PC-3 (cell line): ENCODE measurements at regions not wholly inside any gene's neighbourhood (a gene's known extent, or its start where the extent isn't known, plus 50 kb on each side); places are given as distances from the start of the nearest gene placed in this dataset.

Source experiments
- ATAC-seq: fragments of 200-7000 bp; cut with Tn5 transposase; 2 replicates; pipeline ENCODE4 v1.9.1; 2020; ENCODE audit warnings: mild to moderate bottlenecking, moderate library complexity
- BruUV-seq: library from RNA; stranded (reverse); fragments of 400-500 nt; replicated peaks from 2 replicates; lab custom pipeline; 2021; lab: Mats Ljungman, UMichigan
- CTCF ChIA-PET: fragments of 300-600 bp; sonication (Branson Sonifier 250); formaldehyde crosslinking; loops from one replicate; lab custom pipeline; 2022; ENCODE audit warnings: antibody characterized with exemption; lab: Charles Lee
- POLR2A ChIA-PET: fragments of 300-600 bp; sonication (Branson Sonifier 250); formaldehyde crosslinking; loops from one replicate; lab custom pipeline; 2022; ENCODE audit warnings: antibody characterized with exemption; ENCODE audit not compliant: unreplicated experiment; lab: Charles Lee
- DNase-seq: peaks from one replicate; pipeline ENCODE4 v3.0.0-alpha.2; 2015
- H2AFZ ChIP-seq: fragments of 300-600 bp; sonication (generic); 2 replicates; pipeline ENCODE4 v1.6.0; 2016; ENCODE audit warnings: antibody characterized with exemption, low read length
- H3F3A ChIP-seq: fragments of 300-600 bp; sonication (generic); one replicate; pipeline ENCODE4 v1.6.0; 2017; ENCODE audit warnings: antibody characterized with exemption, low read length, control low read depth, mild to moderate bottlenecking; ENCODE audit not compliant: unreplicated experiment
- H3K27ac ChIP-seq: fragments of 300-600 bp; sonication (generic); 2 replicates; pipeline ENCODE4 v1.5.1; 2016; ENCODE audit warnings: mild to moderate bottlenecking, low read length
- H3K27me3 ChIP-seq: fragments of 300-600 bp; sonication (generic); 2 replicates; pipeline ENCODE4 v1.6.1; 2016; ENCODE audit warnings: low read length, mixed read lengths
- H3K36me3 ChIP-seq: fragments of 300-600 bp; sonication (generic); 2 replicates; pipeline ENCODE4 v1.6.1; 2016; ENCODE audit warnings: low read depth, mixed run types, low read length, mixed read lengths
- H3K4me1 ChIP-seq: fragments of 300-600 bp; sonication (generic); 2 replicates; pipeline ENCODE4 v1.5.1; 2016; ENCODE audit warnings: low read length; ENCODE audit not compliant: insufficient read depth
- H3K4me2 ChIP-seq: fragments of 300-600 bp; sonication (generic); 2 replicates; pipeline ENCODE4 v1.6.0; 2016; ENCODE audit warnings: low read length
- H3K4me3 ChIP-seq: fragments of 300-600 bp; sonication (generic); 2 replicates; pipeline ENCODE4 v1.5.1; 2016; ENCODE audit warnings: mild to moderate bottlenecking, low read length, mixed read lengths
- H3K79me2 ChIP-seq: fragments of 300-600 bp; sonication (generic); 2 replicates; pipeline ENCODE4 v1.6.1; 2017; ENCODE audit warnings: low read length, mixed read lengths
- H3K9ac ChIP-seq: fragments of 300-600 bp; sonication (generic); 2 replicates; pipeline ENCODE4 v1.6.0; 2016; ENCODE audit warnings: mild to moderate bottlenecking, low read length
- H3K9me2 ChIP-seq: fragments of 300-600 bp; sonication (generic); replicated peaks from 2 replicates; pipeline ENCODE4 v1.6.1; 2016; ENCODE audit warnings: mixed run types, low read length, mixed read lengths
- H3K9me3 ChIP-seq: fragments of 300-600 bp; sonication (generic); 2 replicates; pipeline ENCODE4 v1.6.1; 2016; ENCODE audit warnings: low read length, mixed read lengths
- H4K20me1 ChIP-seq: fragments of 300-600 bp; sonication (generic); 2 replicates; pipeline ENCODE4 v1.6.1; 2016; ENCODE audit warnings: low read length, mixed read lengths
- CTCF ChIP-seq: fragments of 300-600 bp; sonication (generic); conservative IDR thresholded peaks from 2 replicates; pipeline ENCODE4 v1.5.1; 2017; ENCODE audit warnings: antibody characterized with exemption, low read depth, mild to moderate bottlenecking, low read length
- EZH2 ChIP-seq: fragments of 300-600 bp; sonication (generic); IDR thresholded peaks from one replicate; pipeline ENCODE4 v1.6.1; 2017; ENCODE audit warnings: antibody characterized with exemption, mild to moderate bottlenecking, low read length; ENCODE audit not compliant: unreplicated experiment
- EZH2phosphoT487 ChIP-seq: fragments of 300-600 bp; sonication (generic); IDR thresholded peaks from 2 replicates; pipeline ENCODE4 v1.6.1; 2018; ENCODE audit warnings: mild to moderate bottlenecking, antibody characterized with exemption, low read length, borderline replicate concordance
- intact Hi-C: fragments of 100-400 bp; cut with micrococcal nuclease; formaldehyde crosslinking; loops from 2 replicates; pipeline ENCODE4 v1.9.0; 2023

DNA sequence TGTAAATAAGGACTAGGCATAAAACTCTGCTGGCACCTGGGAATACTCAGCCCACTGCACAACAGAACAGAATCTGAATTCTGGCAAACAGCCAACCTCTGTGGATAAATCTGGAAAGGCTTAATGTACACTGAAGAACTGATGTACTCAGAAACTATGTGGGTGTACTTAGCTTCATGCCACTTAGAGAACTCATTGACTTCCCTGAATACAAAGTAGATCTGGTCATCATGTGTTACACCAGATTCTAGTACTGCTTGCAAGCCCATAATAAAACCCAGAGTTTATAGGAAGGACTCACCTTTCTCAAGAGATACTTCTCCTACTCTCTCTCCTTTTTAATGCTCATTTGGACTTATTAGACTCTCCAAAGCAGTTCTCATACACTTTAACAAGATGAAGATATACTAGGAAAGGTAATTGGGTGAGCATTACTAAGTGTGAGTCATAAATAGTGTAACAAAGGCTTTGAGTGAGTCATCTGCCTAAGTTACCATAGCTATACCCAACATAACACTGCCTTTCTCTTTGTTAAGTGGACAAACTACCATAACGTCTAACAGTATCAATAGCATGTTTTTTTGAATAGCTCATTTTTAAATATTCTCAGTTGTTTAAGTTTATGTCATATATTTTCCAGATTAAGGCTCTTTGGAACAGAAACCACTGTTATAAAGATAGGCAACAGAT, 309.1 kb downstream of the MDFIC start:
- Histone ChIP-seq H3K4me3 (peak overlapping the region; percentile 20; the same call in 1 of the 2 replicates), H3K9me3 (no peaks in the 10 kb centered on the region), H2AFZ (peak overlapping the region; percentile 28; the same call in 1 of the 2 replicates), H3K4me2 (peak overlapping the region; percentile 72), H4K20me1 (no peaks in the 10 kb centered on the region), H3K79me2 (no peaks in the 10 kb centered on the region), H3K36me3 (no peaks in the 10 kb centered on the region), H3K27ac (peak overlapping the region; percentile 87), H3F3A (peaks cover 8% of the 10 kb centered on the region), H3K9me2 (no peaks in the 10 kb centered on the region), H3K9ac (peak overlapping the region; percentile 41), H3K4me1 (peaks cover 25% of the 10 kb centered on the region), H3K27me3 (no peaks in the 10 kb centered on the region)
- ChIA-PET CTCF (interaction anchor here (0.6 to 1.1 kb wide), 5 partner anchors 13 to 365 kb away, joined by 3 to 6 read pairs (median 4); no protein-coding TSS in a partner anchor), POLR2A (interaction anchor here (0.6 kb wide), 2 partner anchors 404 to 418 kb away, joined by 3 to 20 read pairs; no protein-coding TSS in a partner anchor)
- BruUV-seq, result no TSS peak
- intact Hi-C loops, result loop anchor here (1.0 to 10.0 kb wide), 6 partner anchors 96 to 446 kb away; no protein-coding TSS in a partner anchor
- TF ChIP-seq EZH2, result no peak
- no peak for TF ChIP-seq CTCF
- TF ChIP-seq EZH2phosphoT487, result no peak
- DNase-seq, result peak; percentile 91
- ATAC-seq, result peak; percentile 96

GRCh38 chr7:115229401-115230105, 307.7 kb downstream of the MDFIC start:
- H3K79me2 ChIP-seq, result no peaks in the 10 kb centered on the region
- DNase-seq, result no peak
- intact Hi-C loops, result loop anchor here (2.0 to 10.0 kb wide), 4 partner anchors 123 to 447 kb away; no protein-coding TSS in a partner anchor
- H4K20me1 ChIP-seq, result no peaks in the 10 kb centered on the region
- H3K9ac ChIP-seq, result no peak overlapping the region
- H3K27ac ChIP-seq, result peak overlapping the region; percentile 87; the same call in 1 of the 2 replicates
- TF ChIP-seq CTCF, result no peak
- no peak for TF ChIP-seq EZH2phosphoT487
- no peak for TF ChIP-seq EZH2
- ChIA-PET POLR2A (no interaction called here), CTCF (no interaction called here)
- ATAC-seq, result no peak
- H3K4me3 ChIP-seq, result no peak overlapping the region
- H3K4me2 ChIP-seq, result no peak overlapping the region
- H3K4me1 ChIP-seq, result peaks cover 25% of the 10 kb centered on the region
- H3K36me3 ChIP-seq, result no peaks in the 10 kb centered on the region
- no peaks in the 10 kb centered on the region for H3K27me3 ChIP-seq
- H3K9me3 ChIP-seq, result no peaks in the 10 kb centered on the region
- no peak overlapping the region for H2AFZ ChIP-seq
- H3K9me2 ChIP-seq, result no peaks in the 10 kb centered on the region
- BruUV-seq, result no TSS peak
- peaks cover 8% of the 10 kb centered on the region for H3F3A ChIP-seq
